K562 (cell line): ENCODE measurements at regions not wholly inside any gene's neighbourhood (a gene's known extent, or its start where the extent isn't known, plus 50 kb on each side); places are given as distances from the start of the nearest gene placed in this dataset.

Experiments
- ATAC-seq: fragments of 200-7000 bp; cut with Tn5 transposase; 3 replicates; pipeline ENCODE4 v1.9.1; 2020; ENCODE audit warnings: moderate library complexity
- BruUV-seq: library from RNA; stranded (reverse); fragments of 400-500 nt; replicated peaks from 2 replicates; lab custom pipeline; 2021; lab: Mats Ljungman, UMichigan
- CTCF ChIA-PET: fragments of 300-600 bp; formaldehyde crosslinking; extraction: SDS; loops from one replicate; lab custom pipeline; 2021; ENCODE audit warnings: low intra/inter-chr PET ratio; lab: Yijun Ruan, JAX
- POLR2A ChIA-PET: fragments of 300-600, 350-650 bp; sonication (Branson Sonifier 250); formaldehyde crosslinking; extraction: SDS; loops from one replicate; lab custom pipeline; 2021; ENCODE audit warnings: antibody characterized with exemption, inconsistent platforms; lab: Yijun Ruan, JAX
- DNase-seq, 4 experiments: peaks; one replicate each; pipeline versions ENCODE4 v3.0.0 to v3.0.0-alpha.2; 2011 to 2018; ENCODE audit warnings: low spot score in 3 of 4, mixed read lengths in 3 of 4; ENCODE audit errors: extremely low read depth in 1 of 4
- FAIRE-seq: peaks from 2 replicates; lab custom pipeline; 2011; peaks lifted over from hg19 to GRCh38; lab: Jason Lieb, UNC
- H2AFZ ChIP-seq: 2 replicates; pipeline ENCODE4 v1.6.0; 2011; ENCODE audit warnings: low read depth, low read length, control low read depth, inconsistent platforms
- H3K27ac ChIP-seq: fragments of 200-600 bp; 3 replicates; pipeline ENCODE4 v1.8.0; 2011; ENCODE audit warnings: low read depth, mild to moderate bottlenecking, control low read depth, inconsistent platforms, low read length, moderate library complexity, mixed read lengths; ENCODE audit errors: extremely low read depth
- H3K27me3 ChIP-seq, 2 experiments: fragments of 300-600 bp in 1 of 2; 2 replicates in 1 of 2; 3 replicates in 1 of 2; pipeline versions ENCODE4 v1.6.0 to v1.8.0; 2011; ENCODE audit warnings: inconsistent platforms in 2 of 2, low read length in 2 of 2, mild to moderate bottlenecking in 1 of 2, mixed read lengths in 1 of 2, moderate library complexity in 1 of 2; ENCODE audit not compliant: control insufficient read depth in 2 of 2, insufficient read depth in 2 of 2
- H3K36me3 ChIP-seq: fragments of 300-600 bp; 3 replicates; pipeline ENCODE4 v1.8.0; 2011; ENCODE audit warnings: mild to moderate bottlenecking, low read length, inconsistent platforms; ENCODE audit not compliant: control insufficient read depth, insufficient read depth
- H3K4me1 ChIP-seq, 2 experiments: fragments of 200-600 bp in 1 of 2; replicated peaks in 1 of 2; 2 replicates in 1 of 2; 3 replicates in 1 of 2; pipeline versions ENCODE4 v1.5.1 to v1.8.0; 2011; ENCODE audit warnings: inconsistent platforms in 2 of 2, low read length in 2 of 2, mild to moderate bottlenecking in 1 of 2, mixed read lengths in 1 of 2, moderate library complexity in 1 of 2; ENCODE audit not compliant: control insufficient read depth in 2 of 2, insufficient read depth in 2 of 2
- H3K4me2 ChIP-seq: 2 replicates; pipeline ENCODE4 v1.6.1; 2011; ENCODE audit warnings: low read length, control low read depth, inconsistent platforms, mixed read lengths; ENCODE audit not compliant: insufficient read depth
- H3K4me3 ChIP-seq: fragments of 200-600 bp; sonication (generic), shearing (Covaris generic); 2 replicates; pipeline ENCODE4 v1.5.1; 2016; ENCODE audit warnings: control low read depth, inconsistent platforms
- H3K79me2 ChIP-seq: fragments of 200-600 bp; 3 replicates; pipeline ENCODE4 v1.8.0; 2011; ENCODE audit warnings: low read length, inconsistent platforms; ENCODE audit not compliant: control insufficient read depth, insufficient read depth
- H3K9ac ChIP-seq, 2 experiments: 2 replicates each; pipeline versions ENCODE4 v1.6.0 to v1.6.1; 2011; ENCODE audit warnings: low read depth in 2 of 2, low read length in 2 of 2, control low read depth in 1 of 2, inconsistent platforms in 1 of 2, mild to moderate bottlenecking in 1 of 2, mixed read lengths in 1 of 2; ENCODE audit not compliant: insufficient read depth in 1 of 2
- H3K9me1 ChIP-seq: one replicate; pipeline ENCODE4 v1.6.0; 2011; ENCODE audit warnings: inconsistent platforms, mild to moderate bottlenecking, low read length, moderate library complexity; ENCODE audit not compliant: control insufficient read depth, insufficient read depth
- H3K9me3 ChIP-seq: replicated peaks from 2 replicates; pipeline ENCODE4 v1.5.1; 2011; ENCODE audit warnings: low read depth, low read length, inconsistent platforms; ENCODE audit not compliant: control insufficient read depth, insufficient read depth
- H4K20me1 ChIP-seq: replicated peaks from 2 replicates; pipeline ENCODE4 v1.6.1; 2011; ENCODE audit warnings: low read length, inconsistent platforms, mixed read lengths; ENCODE audit not compliant: control insufficient read depth, insufficient read depth
- BCOR ChIP-seq: fragments of 450-650 bp; IDR thresholded peaks from 2 replicates; pipeline ENCODE4 v1.6.1; 2016
- E2F4 ChIP-seq: sonication (generic); formaldehyde crosslinking; IDR thresholded peaks from 2 replicates; pipeline ENCODE4 v1.8.0; 2022; ENCODE audit warnings: mild to moderate bottlenecking, low read depth, missing genetic modification reagents
- FOXA1 ChIP-seq: fragments of 450-650 bp; IDR thresholded peaks from 2 replicates; pipeline ENCODE4 v1.6.1; 2016; ENCODE audit warnings: mild to moderate bottlenecking, borderline replicate concordance
- FOXJ3 ChIP-seq: sonication (generic); formaldehyde crosslinking; IDR thresholded peaks from 2 replicates; pipeline ENCODE4 v1.4.0; 2020; ENCODE audit warnings: mild to moderate bottlenecking, missing genetic modification reagents
- HDAC6 ChIP-seq: IDR thresholded peaks from 2 replicates; pipeline ENCODE4 v1.6.1; 2012; ENCODE audit warnings: low read depth, mild to moderate bottlenecking, control low read depth, inconsistent platforms, low read length, moderate library complexity
- KLF1 ChIP-seq: fragments of 450-650 bp; IDR thresholded peaks from 2 replicates; pipeline ENCODE4 v1.6.1; 2016; ENCODE audit warnings: missing genetic modification characterization, missing compliant biosample characterization
- MAFF ChIP-seq: IDR thresholded peaks from 2 replicates; pipeline ENCODE4 v1.6.1; 2012; ENCODE audit warnings: low read length, improper control_type of control experiment
- NCOR1 ChIP-seq: fragments of 450-650 bp; IDR thresholded peaks from 2 replicates; pipeline ENCODE4 v1.6.1; 2016; ENCODE audit warnings: mild to moderate bottlenecking, moderate library complexity
- NEUROD1 ChIP-seq: fragments of 150-350 bp; IDR thresholded peaks from 2 replicates; pipeline ENCODE4 v1.6.1; 2014; ENCODE audit warnings: borderline replicate concordance, low read length, low read depth; ENCODE audit not compliant: partially characterized antibody
- NFRKB ChIP-seq: fragments of 450-650 bp; IDR thresholded peaks from 2 replicates; pipeline ENCODE4 v1.6.1; 2016; ENCODE audit warnings: low read depth
- NONO ChIP-seq, 2 experiments: fragments of 200-400 bp in 1 of 2; fragments of 450-650 bp in 1 of 2; formaldehyde crosslinking in 1 of 2; IDR thresholded peaks; 2 replicates each; pipeline ENCODE4 v1.6.1; 2017; ENCODE audit warnings: low read depth in 2 of 2, mild to moderate bottlenecking in 2 of 2, moderate library complexity in 2 of 2, low read length in 1 of 2
- SMARCE1 ChIP-seq: fragments of 450-650 bp; IDR thresholded peaks from 2 replicates; pipeline ENCODE4 v1.7.1; 2016; ENCODE audit warnings: mild to moderate bottlenecking
- TGIF2 ChIP-seq: sonication (generic); formaldehyde crosslinking; IDR thresholded peaks from 2 replicates; pipeline ENCODE4 v1.8.1; 2022; ENCODE audit warnings: mild to moderate bottlenecking, missing genetic modification reagents, moderate library complexity
- ZNF785 ChIP-seq: fragments of 250-450 bp; sonication (Bioruptor Pico); IDR thresholded peaks from 2 replicates; pipeline ENCODE4 v1.4.0; 2020; ENCODE audit warnings: mild to moderate bottlenecking
- ZZZ3 ChIP-seq: fragments of 450-650 bp; IDR thresholded peaks from 2 replicates; pipeline ENCODE4 v1.6.1; 2016; ENCODE audit warnings: antibody characterized with exemption, mild to moderate bottlenecking, moderate library complexity
- WGBS: fragments of 100-300 bp; shearing (Covaris generic); methylation state at CpG from one replicate; pipeline ENCODE4 v1.1.6; 2016; ENCODE audit warnings: low coverage, mixed read lengths; ENCODE audit not compliant: insufficient coverage; ENCODE audit errors: missing lambda C conversion rate; 5-methylcytosine and 5-hydroxymethylcytosine counted together
- in situ Hi-C: fragments of 300-500 bp; cut with MboI; formaldehyde crosslinking; loops from 4 replicates; pipeline ENCODE4 v1.15.0; 2018; ENCODE audit warnings: inconsistent platforms, mixed read lengths
- intact Hi-C: fragments of 100-400 bp; cut with micrococcal nuclease; formaldehyde crosslinking; loops from 2 replicates; pipeline ENCODE4 v1.14.2; 2022
- TF ChIP-seq, protein P1 (sequence below), 3 experiments: IDR thresholded peaks in 2 of 3; conservative IDR thresholded peaks in 1 of 3; 2 replicates each; pipeline ENCODE4 v1.5.1; 2011 to 2012; ENCODE audit warnings: low read length in 3 of 3, mild to moderate bottlenecking in 3 of 3, control low read depth in 2 of 3, improper control_type of control experiment in 1 of 3, inconsistent platforms in 1 of 3, low read depth in 1 of 3, mixed read lengths in 1 of 3, moderate library complexity in 1 of 3; ENCODE audit not compliant: insufficient read depth in 2 of 3
- TF ChIP-seq, protein P2 (sequence below): fragments of 200-800 bp; sonication (Bioruptor generic); IDR thresholded peaks from 2 replicates; pipeline ENCODE4 v1.6.1; 2017; ENCODE audit warnings: missing genetic modification characterization, missing compliant biosample characterization
- TF ChIP-seq, protein P3 (sequence below): fragments of 450-650 bp; formaldehyde crosslinking; conservative IDR thresholded peaks from 2 replicates; pipeline ENCODE4 v1.4.0; 2022; ENCODE audit warnings: mild to moderate bottlenecking, missing genetic modification characterization

- no peak for TF ChIP-seq HDAC6
- TF ChIP-seq ZZZ3 = no peak
These were observed 596.4 kb downstream of the FBXO15 start (continued) for GRCh38 chr18:73551211-73551610.

- WGBS = 2% methylated on average over 4 of the region's 5 CpGs
- no peak for ATAC-seq
- ChIA-PET CTCF (no interaction called here), POLR2A (no interaction called here)
- DNase-seq = no peak
- in situ Hi-C loops = no loop called here
- no peaks in the 10 kb centered on the region for H3K27me3 ChIP-seq
- H3K4me1 ChIP-seq = no peaks in the 10 kb centered on the region
- H3K79me2 ChIP-seq = no peaks in the 10 kb centered on the region
- no peaks in the 10 kb centered on the region for H3K9me3 ChIP-seq
- BruUV-seq = no TSS peak
- no peak for FAIRE-seq
- H2AFZ ChIP-seq = no peak overlapping the region
- no peak overlapping the region for H3K4me2 ChIP-seq
- intact Hi-C loops = no loop called here
- H3K27ac ChIP-seq = no peak overlapping the region
- H3K9ac ChIP-seq = no peak overlapping the region
- H3K9me1 ChIP-seq = no peaks in the 10 kb centered on the region
- H3K36me3 ChIP-seq = no peaks in the 10 kb centered on the region
- H4K20me1 ChIP-seq = no peaks in the 10 kb centered on the region
- no peak overlapping the region for H3K4me3 ChIP-seq
- TF ChIP-seq NONO (IDR thresholded peaks at IDR 0.05; ENCODE audit: low read depth in 2 of 2, low read length in 1 of 2) (no peak), TGIF2 (no peak), NEUROD1 (no peak), ZNF785 (no peak), SMARCE1 (no peak), FOXJ3 (CRISPR knock-in tag) (no peak), FOXA1 (no peak), MAFF (no peak), BCOR (no peak), E2F4 (CRISPR knock-in tag) (no peak), NFRKB (no peak), NCOR1 (no peak), KLF1 (tag) (no peak)
- TF ChIP-seq, protein P1, sequence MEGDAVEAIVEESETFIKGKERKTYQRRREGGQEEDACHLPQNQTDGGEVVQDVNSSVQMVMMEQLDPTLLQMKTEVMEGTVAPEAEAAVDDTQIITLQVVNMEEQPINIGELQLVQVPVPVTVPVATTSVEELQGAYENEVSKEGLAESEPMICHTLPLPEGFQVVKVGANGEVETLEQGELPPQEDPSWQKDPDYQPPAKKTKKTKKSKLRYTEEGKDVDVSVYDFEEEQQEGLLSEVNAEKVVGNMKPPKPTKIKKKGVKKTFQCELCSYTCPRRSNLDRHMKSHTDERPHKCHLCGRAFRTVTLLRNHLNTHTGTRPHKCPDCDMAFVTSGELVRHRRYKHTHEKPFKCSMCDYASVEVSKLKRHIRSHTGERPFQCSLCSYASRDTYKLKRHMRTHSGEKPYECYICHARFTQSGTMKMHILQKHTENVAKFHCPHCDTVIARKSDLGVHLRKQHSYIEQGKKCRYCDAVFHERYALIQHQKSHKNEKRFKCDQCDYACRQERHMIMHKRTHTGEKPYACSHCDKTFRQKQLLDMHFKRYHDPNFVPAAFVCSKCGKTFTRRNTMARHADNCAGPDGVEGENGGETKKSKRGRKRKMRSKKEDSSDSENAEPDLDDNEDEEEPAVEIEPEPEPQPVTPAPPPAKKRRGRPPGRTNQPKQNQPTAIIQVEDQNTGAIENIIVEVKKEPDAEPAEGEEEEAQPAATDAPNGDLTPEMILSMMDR (IDR thresholded peaks at IDR 0.05 in 2 of 3, conservative IDR thresholded peaks at IDR 0.05 in 1 of 3; ENCODE audit: insufficient read depth in 2 of 3, low read depth in 1 of 3, low read length in 3 of 3) = no peak
- TF ChIP-seq, protein P2, sequence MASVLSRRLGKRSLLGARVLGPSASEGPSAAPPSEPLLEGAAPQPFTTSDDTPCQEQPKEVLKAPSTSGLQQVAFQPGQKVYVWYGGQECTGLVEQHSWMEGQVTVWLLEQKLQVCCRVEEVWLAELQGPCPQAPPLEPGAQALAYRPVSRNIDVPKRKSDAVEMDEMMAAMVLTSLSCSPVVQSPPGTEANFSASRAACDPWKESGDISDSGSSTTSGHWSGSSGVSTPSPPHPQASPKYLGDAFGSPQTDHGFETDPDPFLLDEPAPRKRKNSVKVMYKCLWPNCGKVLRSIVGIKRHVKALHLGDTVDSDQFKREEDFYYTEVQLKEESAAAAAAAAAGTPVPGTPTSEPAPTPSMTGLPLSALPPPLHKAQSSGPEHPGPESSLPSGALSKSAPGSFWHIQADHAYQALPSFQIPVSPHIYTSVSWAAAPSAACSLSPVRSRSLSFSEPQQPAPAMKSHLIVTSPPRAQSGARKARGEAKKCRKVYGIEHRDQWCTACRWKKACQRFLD = no peak
- TF ChIP-seq, protein P3, sequence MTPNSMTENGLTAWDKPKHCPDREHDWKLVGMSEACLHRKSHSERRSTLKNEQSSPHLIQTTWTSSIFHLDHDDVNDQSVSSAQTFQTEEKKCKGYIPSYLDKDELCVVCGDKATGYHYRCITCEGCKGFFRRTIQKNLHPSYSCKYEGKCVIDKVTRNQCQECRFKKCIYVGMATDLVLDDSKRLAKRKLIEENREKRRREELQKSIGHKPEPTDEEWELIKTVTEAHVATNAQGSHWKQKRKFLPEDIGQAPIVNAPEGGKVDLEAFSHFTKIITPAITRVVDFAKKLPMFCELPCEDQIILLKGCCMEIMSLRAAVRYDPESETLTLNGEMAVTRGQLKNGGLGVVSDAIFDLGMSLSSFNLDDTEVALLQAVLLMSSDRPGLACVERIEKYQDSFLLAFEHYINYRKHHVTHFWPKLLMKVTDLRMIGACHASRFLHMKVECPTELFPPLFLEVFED (CRISPR knock-in tag) = no peak
These were observed 598.4 kb downstream of the FBXO15 start for GRCh38 chr18:73549236-73549635.
